Stimulated activated effector memory CD8-positive, alpha-beta T cell treated with anti-CD3 and anti-CD28 coated beads, Interleukin-12 subunit alpha, Interleukin-12 subunit beta, amount 100 ng/mL, for 72 hours (primary cell): ENCODE measurements at regions not wholly inside any gene's neighbourhood (a gene's known extent, or its start where the extent isn't known, plus 50 kb on each side); places are given as distances from the start of the nearest gene placed in this dataset.
"Not testable (repeated sequence)": the region's sequence is repeated elsewhere in the genome, so short reads cannot be mapped to it uniquely, and the experiment has no call there.

ENCODE experiments used
- ATAC-seq: fragments of 150-1000 bp; cut with Tn5 transposase; 2 replicates; pipeline ENCODE4 v1.10.0; 2021
- DNase-seq, 2 donors: peaks; one replicate each; pipeline ENCODE4 v3.0.0; 2021 to 2022; ENCODE audit warnings: low spot score in 2 of 2
- H3K27ac Mint-ChIP-seq: one replicate; pipeline ENCODE4 v1.8.0; 2022; ENCODE audit warnings: mild to moderate bottlenecking, mixed read lengths
- H3K36me3 Mint-ChIP-seq: one replicate; pipeline ENCODE4 v1.8.0; 2022; ENCODE audit warnings: mild to moderate bottlenecking, mixed read lengths
- H3K4me1 Mint-ChIP-seq: one replicate; pipeline ENCODE4 v1.8.0; 2022; ENCODE audit warnings: mixed read lengths
- H3K4me3 Mint-ChIP-seq: one replicate; pipeline ENCODE4 v1.8.0; 2022; ENCODE audit warnings: mild to moderate bottlenecking, mixed read lengths
- H3K9me3 Mint-ChIP-seq: one replicate; pipeline ENCODE4 v1.8.0; 2022; ENCODE audit warnings: mixed read lengths

DNA sequence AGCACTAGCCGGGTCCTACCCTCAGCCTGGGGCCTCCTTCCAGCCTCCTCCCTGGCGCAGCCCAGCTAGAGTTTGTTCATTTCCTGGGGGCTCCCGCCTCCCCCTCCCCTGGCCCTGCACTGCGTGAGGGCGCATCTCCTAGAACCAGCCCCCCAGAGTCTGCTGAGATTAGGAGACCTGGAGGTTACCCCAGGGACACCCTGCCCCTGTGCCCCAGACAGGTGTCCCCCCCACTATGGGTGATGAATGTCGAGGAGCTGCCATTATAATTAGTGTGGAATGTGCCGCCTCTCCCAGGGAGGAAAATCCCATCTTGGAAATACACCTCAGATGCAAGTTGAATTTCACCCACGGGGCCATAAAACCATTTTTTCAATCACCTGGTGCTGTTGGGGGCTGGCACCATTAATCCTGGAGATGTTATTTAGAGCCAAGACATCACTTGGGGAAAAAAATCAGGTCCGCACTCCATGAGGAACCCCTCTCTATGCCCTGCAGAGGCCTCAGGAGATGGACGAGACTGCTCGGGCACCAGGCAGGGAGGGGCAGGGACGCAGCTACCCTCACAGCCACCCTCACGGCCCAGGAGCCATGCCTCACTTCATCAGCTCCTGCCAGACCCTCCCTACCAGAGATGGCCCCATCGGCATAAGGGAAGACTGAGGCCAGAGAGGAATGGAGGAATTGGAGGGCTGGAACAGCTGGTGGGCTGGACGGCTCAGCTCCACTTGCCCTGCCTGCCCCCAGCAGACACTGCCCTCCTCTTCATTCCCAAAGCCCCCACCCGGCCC, 197.5 kb downstream of the IGLL1 start:
- Mint-ChIP-seq H3K9me3 (no peaks in the 10 kb centered on the region), H3K4me1 (no peaks in the 10 kb centered on the region), H3K4me3 (no peak overlapping the region), H3K36me3 (no peaks in the 10 kb centered on the region), H3K27ac (no peak overlapping the region)
- DNase-seq, result no peak
- no peak for ATAC-seq

DNA sequence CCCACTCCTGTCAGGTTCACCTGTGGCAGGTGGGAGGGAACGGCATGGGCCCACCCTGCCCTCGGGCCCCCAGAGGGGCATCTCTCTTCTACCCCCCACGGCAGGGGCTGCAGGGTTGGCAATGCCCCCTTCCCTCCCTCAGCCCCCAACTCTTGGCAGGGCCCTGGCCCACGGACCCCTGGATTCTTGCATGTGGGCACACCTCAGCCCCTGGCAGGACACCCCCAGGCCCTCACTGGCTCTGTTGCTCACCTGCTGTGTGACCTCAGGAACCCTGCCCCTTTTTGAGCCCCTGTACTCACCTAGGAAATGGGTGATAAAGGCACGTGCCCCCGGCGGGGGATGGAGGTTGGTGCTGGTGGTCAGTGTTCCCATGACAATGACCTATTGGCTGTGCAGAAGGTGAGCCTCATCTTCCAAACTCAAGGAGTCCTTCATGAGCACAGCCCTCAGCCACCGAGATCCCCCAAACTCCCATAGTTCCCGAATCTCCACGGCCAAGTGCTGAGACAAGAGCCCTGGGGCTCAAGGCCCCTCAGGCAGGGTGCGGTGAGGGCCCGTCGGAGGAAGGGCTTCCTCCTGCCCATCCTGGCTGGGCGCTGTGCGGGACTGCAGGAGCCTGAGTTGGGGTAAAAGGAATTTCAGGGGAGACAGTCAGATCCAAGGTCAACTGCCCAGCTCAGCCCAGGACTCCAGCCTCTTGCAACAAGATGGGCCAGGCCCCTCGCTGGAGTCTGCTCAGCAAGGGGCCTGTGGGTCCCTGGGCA, 198.2 kb downstream of the IGLL1 start:
- Mint-ChIP-seq H3K4me3 (no peak overlapping the region), H3K27ac (no peak overlapping the region), H3K36me3 (no peaks in the 10 kb centered on the region), H3K4me1 (no peaks in the 10 kb centered on the region), H3K9me3 (no peaks in the 10 kb centered on the region)
- DNase-seq (no peak), ATAC-seq (no peak)

DNA sequence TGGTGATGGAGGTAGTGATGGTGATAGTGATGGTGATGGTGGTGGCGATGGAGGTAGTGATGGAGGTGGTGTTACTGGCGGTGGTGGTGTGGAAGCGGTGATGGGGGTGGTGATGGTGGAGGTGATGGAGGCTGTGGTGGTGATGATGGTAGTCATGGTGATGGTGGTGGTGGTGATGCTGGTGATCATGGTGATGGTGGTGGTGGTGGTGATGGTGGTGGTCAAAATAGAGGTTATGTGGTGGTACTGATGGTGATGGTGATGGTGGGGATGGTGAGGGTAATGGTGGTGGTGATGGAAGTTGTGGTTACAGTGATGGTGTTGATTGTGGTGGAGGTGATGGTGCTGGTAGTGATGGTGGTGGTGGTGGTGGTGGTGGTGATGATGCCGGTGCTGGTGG, 199.2 kb downstream of the IGLL1 start:
- Mint-ChIP-seq H3K27ac (no peak overlapping the region), H3K4me1 (peaks cover 6% of the 10 kb centered on the region), H3K4me3 (no peak overlapping the region), H3K9me3 (no peaks in the 10 kb centered on the region), H3K36me3 (no peaks in the 10 kb centered on the region)
- ATAC-seq (no peak), DNase-seq (no peak)

DNA sequence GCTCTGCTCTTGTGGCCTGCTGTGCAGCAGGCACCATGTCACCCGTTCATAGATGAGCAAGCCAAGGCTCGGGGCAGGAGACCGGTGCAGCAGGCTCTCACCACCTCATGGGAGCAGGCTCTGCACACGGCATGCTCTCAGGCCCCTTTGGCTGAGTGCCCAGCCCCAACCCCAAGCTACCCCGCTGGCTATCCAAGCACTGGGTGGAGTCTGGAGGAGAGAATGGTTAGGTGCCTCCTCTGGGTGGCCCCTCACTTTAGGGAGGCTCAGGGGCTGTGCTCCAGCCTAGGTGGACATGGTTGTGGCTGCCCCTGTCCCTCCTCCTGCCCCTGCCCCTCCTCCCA, 199.9 kb downstream of the IGLL1 start:
- Mint-ChIP-seq H3K27ac (no peak overlapping the region), H3K4me1 (peaks cover 6% of the 10 kb centered on the region), H3K4me3 (no peak overlapping the region), H3K9me3 (no peaks in the 10 kb centered on the region), H3K36me3 (no peaks in the 10 kb centered on the region)
- ATAC-seq (no peak), DNase-seq (no peak)

DNA sequence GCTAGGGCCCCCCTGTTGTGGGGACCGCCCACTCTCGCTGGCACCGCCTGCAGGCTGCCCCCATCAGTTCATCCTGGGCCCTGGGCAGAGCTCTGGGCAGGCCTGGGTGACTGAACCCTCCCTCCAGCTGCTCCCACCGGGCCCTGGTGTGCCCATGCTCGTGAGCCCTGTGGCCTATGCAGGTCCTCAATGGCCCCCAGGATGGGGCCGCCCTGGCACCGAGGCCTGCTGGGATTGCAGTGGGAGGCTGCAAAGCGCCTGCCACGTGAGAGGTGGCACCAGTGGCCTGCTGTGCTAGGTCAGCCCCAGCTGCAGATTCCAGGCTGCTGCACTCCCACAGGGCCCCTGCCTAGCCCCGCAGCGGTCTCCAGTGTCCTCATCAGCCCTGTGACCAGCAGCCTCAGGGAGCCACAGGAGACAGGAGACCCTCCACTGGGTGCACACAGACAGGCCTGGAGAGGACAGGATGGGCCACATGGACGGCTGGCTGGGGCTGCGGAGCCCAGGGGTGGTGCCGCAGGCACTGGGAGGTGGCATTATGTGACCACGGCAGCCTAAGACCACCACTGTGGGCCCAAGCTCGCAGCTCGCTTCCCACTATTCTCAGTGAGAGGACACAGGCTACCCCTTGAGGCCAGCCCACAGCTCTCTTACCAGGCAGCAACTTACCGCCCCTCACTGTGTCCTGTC, 199.4 kb downstream of the BCR start:
- not testable (repeated sequence) for H3K4me3 Mint-ChIP-seq, H3K27ac Mint-ChIP-seq, H3K4me1 Mint-ChIP-seq, H3K36me3 Mint-ChIP-seq, H3K9me3 Mint-ChIP-seq, ATAC-seq, DNase-seq

DNA sequence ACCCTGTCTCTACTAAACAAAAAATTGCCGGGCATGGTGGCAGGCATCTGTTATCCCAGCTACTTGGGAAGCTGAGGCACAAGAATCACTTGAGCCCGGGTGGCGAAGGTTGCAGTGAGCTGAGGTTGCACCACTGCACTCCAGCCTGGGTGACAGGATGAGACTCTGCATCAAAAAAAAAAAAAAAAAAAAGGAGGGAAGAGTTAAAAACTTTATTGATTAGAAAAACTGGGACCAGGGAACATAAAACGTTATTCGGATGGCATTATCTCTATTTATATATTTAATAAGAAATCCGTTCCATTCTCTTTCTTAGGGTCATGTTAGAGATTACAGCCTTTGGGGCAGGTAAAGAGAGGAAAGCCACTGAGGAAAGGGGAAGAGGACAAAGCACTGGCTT, 197.5 kb downstream of the BCR start:
- ATAC-seq (no peak), DNase-seq (no peak)
- Mint-ChIP-seq H3K4me3 (no peak overlapping the region), H3K9me3 (no peaks in the 10 kb centered on the region), H3K4me1 (peaks cover 6% of the 10 kb centered on the region), H3K36me3 (no peaks in the 10 kb centered on the region), H3K27ac (no peak overlapping the region)

DNA sequence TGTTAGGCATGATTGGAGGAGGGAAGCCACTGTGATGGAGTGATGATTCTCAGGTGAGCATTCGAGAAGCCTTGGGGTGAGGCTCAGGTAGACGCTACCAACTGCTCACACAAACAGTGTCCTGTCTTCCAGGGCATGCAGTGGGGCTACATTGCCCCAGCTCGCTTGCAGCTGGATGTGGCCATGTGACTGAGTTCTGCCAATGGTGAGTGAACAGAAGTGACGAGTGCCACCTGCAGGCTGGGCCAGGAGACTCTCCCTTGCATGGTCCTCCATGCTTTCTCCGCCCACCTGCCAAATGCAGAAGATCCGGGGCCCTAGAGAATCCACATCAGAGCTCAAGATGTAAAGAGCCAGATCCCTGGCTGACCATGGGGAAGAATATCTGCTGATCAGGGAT, 195.9 kb downstream of the BCR start:
- peak in 1 of 2 donors; percentile 66 for DNase-seq
- ATAC-seq, result peak; percentile 80
- H3K4me3 Mint-ChIP-seq, result no peak overlapping the region
- no peaks in the 10 kb centered on the region for H3K9me3 Mint-ChIP-seq
- no peak overlapping the region for H3K27ac Mint-ChIP-seq
- H3K4me1 Mint-ChIP-seq, result peaks cover 6% of the 10 kb centered on the region
- no peaks in the 10 kb centered on the region for H3K36me3 Mint-ChIP-seq

DNA sequence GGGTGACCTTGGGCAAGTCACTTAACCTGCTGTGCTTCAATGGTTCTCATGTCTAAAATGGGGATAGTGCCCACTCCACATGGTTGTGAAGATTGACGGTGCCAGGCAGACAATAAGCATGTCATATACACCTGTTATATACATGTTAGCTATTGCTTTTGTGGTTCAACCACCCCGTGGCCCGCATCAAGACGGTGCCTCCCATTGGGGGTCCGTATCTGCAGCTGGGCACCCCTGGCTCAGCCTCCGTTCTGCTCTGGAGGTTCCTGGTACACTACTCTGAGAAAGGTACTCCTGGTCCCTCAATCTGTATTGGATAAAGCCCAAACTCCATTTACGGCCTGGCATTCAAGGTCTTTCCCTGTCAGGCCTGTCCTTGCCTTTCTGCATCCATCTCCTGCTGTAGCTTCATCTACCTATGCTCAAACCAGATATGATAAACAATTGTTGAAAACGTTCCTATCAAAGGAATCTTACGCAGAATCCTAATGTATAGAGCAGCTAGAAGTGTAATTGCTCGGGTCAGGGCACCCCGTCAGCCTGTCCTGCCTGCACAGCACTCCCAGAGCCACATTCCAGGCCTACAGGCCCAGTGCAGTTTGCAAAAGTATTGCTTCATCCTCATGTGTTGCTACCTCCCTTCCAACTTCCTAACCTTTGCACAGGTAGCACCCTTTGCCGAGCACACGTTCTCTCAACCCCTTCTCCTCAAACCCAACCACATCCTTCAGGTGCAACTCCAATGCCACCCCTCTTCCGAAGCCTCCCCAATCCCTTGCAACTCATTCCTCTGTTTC, 194.9 kb downstream of the BCR start:
- Mint-ChIP-seq H3K27ac (no peak overlapping the region), H3K36me3 (no peaks in the 10 kb centered on the region), H3K4me3 (no peak overlapping the region), H3K4me1 (peaks cover 6% of the 10 kb centered on the region), H3K9me3 (no peaks in the 10 kb centered on the region)
- ATAC-seq, result no peak
- no peak for DNase-seq

DNA sequence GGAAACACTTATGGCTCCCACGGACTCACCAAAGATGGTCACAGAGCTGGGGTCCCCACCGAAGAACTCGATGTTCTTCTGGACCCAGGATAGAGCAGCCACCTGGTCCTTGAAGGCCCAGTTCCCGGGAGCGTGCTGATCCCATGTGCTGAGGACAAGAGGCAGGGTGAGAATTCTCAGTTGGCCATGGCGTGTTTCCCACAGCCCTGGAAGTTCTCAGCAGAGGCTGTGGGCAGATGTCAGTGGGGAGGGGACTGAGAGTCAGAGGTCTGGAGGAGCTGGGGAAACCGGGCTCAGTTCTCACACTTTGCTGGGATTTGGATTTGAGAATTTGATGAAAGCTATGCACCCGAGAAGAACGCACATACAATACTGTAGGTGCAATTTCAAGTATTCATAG, 193.3 kb downstream of the BCR start:
- ATAC-seq, result no peak
- Mint-ChIP-seq H3K27ac (no peak overlapping the region), H3K4me1 (peaks cover 6% of the 10 kb centered on the region), H3K36me3 (no peaks in the 10 kb centered on the region), H3K4me3 (no peak overlapping the region), H3K9me3 (no peaks in the 10 kb centered on the region)
- DNase-seq, result no peak

DNA sequence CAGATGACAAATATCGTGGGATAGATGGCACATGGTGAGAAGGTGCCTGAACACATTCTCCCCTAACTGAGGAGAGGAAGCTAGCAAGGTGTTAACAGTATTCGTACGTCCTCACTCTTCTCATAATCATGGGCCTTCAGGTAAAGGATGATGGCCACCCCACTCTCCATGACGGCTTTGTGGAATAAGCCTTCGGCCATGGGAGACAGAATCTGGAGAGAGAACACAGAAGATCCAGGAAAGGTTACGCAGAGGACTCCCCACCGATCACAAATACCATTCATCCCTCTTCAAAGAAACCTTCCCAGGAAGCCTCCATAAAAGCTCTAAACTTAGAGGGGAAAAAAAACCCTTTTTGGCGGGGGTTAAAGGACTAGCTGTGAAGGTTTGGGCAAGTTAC, 189.9 kb downstream of the BCR start:
- Mint-ChIP-seq H3K36me3 (no peaks in the 10 kb centered on the region), H3K4me3 (no peak overlapping the region), H3K4me1 (no peaks in the 10 kb centered on the region), H3K27ac (no peak overlapping the region), H3K9me3 (no peaks in the 10 kb centered on the region)
- ATAC-seq (no peak), DNase-seq (no peak)

DNA sequence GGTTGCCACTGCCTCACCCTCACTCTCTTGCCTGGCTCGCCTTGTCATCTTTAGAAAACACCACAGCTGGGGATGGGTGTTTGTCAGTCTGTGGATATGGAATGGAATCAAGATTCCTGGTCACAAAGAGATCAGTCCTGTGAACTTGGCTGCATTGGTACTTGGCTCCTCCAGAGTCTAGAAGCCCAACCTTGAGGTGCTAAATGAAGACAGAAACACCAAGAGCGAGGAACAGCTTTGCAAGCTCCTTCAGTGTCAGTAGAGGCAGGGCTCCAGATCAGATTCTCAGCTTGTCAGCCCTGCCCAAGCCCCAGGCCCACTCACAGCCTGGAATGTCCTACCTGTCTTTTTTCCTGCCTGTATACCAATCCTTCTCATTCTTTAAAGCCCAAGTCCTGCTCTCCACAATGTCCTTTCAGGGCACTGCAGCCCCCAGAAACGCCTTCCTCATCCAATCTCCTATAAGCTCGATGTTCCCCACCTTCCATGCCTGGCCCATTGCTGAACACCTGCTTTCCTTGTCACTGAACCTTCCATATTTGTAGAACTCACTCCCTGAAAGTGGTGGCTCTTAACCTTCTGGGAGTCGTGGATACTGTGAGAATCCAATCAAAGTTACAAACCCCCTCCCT, 188.9 kb downstream of the BCR start:
- no peak overlapping the region for H3K27ac Mint-ChIP-seq
- H3K4me3 Mint-ChIP-seq, result no peak overlapping the region
- ATAC-seq (no peak), DNase-seq (no peak)
- H3K9me3 Mint-ChIP-seq, result no peaks in the 10 kb centered on the region
- H3K36me3 Mint-ChIP-seq, result no peaks in the 10 kb centered on the region
- H3K4me1 Mint-ChIP-seq, result no peaks in the 10 kb centered on the region
